Activated CD4-positive, alpha-beta T cell treated with anti-CD3 and anti-CD28 coated beads for 4 hours (primary cell): ENCODE measurements at regions not wholly inside any gene's neighbourhood (a gene's known extent, or its start where the extent isn't known, plus 50 kb on each side); places are given as distances from the start of the nearest gene placed in this dataset.
"Not testable (repeated sequence)": the region's sequence is repeated elsewhere in the genome, so short reads cannot be mapped to it uniquely, and the experiment has no call there.

Experiments
- DNase-seq, 2 donors: peaks; one replicate each; pipeline ENCODE4 v3.0.0-alpha.2; 2020

DNA sequence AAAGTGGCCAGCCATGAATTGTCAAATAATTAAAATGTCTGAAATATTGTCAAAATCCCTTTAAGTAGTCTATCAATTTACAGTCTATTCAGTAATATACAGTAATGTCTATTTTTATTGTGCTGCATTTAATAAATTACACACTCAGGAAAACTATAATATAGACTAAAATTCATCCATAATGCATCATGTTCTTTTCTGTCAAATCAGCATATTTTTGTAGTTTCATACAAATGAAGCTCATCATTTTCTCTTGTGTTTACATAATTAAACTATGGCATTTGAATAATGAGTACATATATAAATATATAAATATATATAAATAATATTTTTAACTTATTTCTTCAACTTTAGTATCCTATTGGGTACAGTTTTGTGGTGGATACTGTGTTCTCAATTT, 868.7 kb upstream of the CHORDC1 start:
- DNase-seq, result no peak

DNA sequence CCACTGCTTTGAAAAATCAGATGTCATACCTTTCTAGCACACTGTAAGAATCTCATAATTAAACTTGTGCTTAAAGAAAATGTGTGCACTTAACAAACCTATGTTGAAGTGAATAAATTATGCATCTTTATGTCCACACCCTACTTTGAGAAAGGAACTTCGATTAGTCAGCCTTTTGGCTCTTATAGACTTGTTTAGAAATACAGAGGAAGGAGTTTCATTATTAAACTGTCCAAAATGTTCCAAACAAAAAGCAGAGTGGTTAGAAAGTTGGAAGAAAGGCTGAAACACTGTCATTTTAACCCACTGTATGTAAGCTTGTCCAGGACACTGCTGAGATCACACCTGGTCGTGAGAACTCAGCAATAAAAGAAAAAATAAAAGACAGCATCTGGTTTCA, 863.2 kb upstream of the CHORDC1 start:
- DNase-seq, result no peak

DNA sequence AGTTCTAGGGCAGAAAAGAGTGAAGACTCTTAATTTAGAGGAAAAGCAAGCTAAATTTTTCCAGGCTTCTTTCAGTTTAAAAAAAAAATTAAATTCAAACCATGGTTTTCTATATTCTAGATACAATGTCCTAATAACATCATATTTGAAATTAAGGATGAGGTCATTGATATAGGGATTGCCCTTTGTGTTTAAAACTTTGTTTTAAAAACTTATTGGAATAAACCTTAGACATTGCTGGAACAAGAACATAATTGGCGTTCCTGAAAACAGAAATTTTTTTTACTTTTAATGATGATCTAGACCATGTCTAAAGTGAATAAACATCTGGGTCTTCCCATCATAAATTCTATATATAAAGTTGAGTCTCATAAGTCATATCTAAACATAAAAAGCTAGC, 859.4 kb upstream of the CHORDC1 start:
- DNase-seq, result no peak

DNA sequence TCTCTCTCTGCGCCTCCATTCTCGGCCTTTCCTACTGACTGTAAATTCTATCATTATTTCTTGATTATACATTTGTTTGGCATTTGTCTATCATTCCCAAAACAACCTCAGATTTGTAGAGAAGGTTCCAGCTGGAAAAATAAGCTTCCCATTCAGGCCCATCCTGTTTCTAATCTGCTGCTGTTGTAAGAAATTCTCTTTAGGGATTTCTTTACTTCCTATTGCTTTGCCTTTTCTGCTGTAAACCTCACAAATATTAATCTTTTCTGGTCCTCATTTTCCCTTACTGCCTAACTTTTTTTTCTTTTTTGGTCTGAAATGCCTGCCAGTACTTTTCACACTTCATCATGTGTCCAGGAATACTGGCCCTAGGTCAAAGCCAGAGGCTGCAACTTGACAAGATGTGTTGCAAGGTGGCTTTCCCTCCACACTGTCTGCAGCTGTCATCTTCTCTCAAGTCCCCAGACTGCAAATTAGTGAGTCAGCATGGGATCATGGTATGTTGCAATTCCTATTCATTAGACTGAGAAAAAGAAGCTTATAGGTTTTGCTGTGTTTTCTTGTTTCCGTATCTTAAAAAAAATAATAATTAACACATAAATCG, 858.7 kb upstream of the CHORDC1 start:
- no peak for DNase-seq

DNA sequence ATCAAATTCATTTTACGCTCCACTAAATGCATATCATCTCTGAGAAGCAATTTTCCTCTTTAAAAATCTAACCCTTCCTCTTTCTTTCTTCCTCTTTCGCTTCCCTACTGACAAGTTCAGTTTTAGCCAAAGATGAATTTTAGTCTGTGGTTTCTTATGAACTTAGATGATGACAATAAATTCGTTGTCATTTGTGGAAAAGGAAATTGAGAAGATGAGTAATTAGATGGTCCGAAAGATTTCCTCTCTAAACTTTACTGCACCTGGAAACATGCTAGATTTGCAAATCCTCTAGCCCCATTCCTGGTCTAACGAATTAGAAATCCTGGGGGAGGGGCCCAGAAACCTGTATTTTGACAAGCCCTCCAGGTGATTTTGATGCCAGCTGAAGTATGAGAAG, 855.4 kb upstream of the CHORDC1 start:
- no peak for DNase-seq

GRCh38 chr11:91075032-91075695, 852.3 kb upstream of the CHORDC1 start:
- DNase-seq, result no peak

DNA sequence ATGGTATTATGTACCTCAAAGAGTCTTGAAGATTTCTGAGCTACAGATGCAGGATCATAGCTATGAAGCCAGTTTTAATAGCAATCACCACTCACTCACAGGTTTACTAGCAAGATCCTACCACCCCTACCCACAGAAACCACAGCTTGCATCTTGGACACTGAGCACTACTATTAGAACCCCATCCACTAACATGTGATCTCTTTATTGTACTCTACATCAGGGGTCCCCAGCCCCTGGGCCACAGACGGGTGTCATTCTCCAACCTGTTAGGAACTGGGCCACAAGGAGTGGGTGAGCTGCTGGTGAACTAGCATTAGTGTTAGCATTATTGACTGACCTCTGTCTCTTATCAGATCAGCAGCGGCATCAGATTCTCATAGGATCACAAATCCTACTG, 844.8 kb upstream of the CHORDC1 start:
- no peak for DNase-seq

GRCh38 chr11:91066456-91067047, 843.7 kb upstream of the CHORDC1 start:
- DNase-seq, result no peak

DNA sequence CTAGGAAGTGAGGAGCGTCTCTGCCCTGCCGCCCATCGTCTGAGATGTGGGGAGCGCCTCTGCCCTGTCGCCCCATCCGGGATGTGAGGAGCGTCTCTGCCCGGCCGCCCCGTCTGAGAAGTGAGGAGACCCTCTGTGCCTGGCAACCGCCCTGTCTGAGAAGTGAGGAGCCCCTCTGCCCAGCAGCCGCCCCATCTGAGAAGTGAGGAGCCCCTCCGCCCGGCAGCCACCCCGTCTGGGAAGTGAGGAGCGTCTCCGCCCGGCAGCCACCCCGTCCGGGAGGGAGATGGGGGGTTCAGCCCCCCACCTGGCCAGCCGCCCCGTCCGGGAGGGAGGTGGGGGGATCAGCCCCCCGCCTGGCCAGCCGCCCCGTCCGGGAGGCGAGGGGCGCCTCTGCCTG, 840.5 kb upstream of the CHORDC1 start:
- not testable (repeated sequence) for DNase-seq

- DNase-seq, result no peak
These were observed 825.0 kb upstream of the CHORDC1 start for GRCh38 chr11:91047882-91048281.

DNA sequence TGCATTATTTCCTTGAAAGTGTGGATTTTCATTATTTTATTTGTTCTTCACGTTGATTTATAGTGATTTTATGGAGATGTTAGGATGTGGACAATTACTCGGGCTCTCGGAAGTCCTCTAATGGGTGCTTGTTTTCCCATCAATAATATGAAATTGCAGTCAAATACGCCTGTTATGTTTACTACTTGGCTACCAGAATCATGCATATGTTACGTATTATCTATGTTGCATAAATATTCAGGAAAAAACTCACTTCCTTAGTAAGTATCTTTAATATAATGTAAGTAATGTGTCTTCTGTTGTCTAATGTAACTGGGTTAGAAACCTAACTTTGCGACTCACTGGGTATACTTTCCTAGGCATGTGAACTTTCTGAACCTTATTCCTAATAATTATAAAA, 823.4 kb upstream of the CHORDC1 start:
- no peak for DNase-seq

DNA sequence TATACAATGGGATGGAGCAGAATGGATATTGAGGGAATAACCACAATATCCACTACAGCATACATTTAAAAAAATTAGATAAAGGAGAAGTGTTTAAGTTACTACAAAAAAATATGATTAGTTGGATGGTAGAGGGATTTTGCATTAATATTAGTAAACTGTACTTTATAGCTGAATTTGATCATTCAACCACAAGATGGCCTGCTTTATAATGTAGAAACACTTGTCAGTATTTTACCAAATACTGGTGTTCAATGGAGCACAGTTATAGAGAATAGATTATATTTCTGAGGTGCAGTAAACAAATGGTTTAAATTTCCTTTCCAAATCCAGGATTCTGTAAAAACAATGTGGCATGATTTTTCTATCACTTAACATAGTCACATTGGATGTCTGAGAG, 818.8 kb upstream of the CHORDC1 start:
- DNase-seq, result no peak

GRCh38 chr11:91023731-91024130, 800.9 kb upstream of the CHORDC1 start:
- DNase-seq, result no peak

GRCh38 chr11:91011503-91011902, 788.7 kb upstream of the CHORDC1 start:
- no peak for DNase-seq

- DNase-seq, result no peak
These were observed 782.6 kb upstream of the CHORDC1 start for GRCh38 chr11:91005458-91005857.

GRCh38 chr11:90997241-90997640, 774.4 kb upstream of the CHORDC1 start:
- DNase-seq, result no peak

DNA sequence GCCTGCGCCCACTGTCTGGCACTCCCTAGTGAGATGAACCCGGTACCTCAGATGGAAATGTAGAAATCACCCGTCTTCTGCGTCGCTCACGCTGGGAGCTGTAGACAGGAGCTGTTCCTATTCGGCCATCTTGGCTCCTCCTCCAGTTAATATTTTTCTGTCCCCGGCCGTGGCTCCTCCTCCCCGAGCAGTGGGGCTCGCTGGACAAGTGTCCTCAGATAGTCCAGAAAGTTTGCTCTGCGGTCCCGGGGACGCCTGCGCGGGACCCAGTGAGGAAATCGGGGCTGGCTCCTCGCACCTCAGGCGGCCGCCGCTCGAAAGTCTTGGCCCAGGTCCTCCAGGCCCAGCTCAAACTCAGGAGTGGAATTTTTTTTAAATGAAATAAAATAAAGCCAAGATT, 749.3 kb upstream of the CHORDC1 start:
- DNase-seq, result not testable (repeated sequence)

DNA sequence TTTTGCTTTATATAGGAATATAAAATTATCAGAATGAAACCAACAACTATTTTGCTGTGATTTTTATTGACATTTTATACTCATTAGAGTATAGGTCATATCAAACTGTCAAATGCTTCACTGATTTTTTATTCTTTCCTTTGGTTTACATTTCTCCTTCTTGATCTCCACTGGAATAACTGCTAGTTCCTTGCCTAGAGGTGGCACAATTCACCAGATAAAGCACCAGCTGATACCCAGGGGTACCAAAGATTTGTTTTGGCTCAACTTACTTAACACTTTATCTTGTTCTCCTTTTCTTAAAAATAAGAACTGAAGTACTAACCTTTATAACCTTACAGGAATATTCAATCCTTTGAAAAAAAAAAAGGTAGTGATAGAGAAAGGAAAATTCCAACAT, 725.1 kb upstream of the CHORDC1 start:
- DNase-seq, result no peak

DNA sequence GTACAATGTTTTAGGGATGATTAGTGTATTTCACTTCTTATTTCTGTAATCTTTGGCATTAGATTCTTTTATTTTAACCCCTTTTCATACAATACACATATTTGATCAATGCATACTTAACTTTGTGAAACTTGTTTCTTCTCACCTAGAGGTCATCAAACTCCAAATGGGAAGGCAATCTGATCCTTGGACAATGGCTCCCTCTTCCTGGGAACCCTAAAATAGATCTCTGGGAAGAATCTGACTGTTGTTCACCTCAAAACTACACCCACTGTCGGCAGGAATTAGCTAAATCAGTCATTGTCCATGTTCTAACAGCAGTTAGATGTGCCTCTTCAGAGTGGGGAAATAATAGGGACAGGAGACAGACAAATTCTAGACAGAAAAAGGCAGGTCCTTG, 707.4 kb upstream of the CHORDC1 start:
- no peak for DNase-seq

- DNase-seq, result no peak
These were observed 696.5 kb upstream of the CHORDC1 start for GRCh38 chr11:90919332-90919731.

DNA sequence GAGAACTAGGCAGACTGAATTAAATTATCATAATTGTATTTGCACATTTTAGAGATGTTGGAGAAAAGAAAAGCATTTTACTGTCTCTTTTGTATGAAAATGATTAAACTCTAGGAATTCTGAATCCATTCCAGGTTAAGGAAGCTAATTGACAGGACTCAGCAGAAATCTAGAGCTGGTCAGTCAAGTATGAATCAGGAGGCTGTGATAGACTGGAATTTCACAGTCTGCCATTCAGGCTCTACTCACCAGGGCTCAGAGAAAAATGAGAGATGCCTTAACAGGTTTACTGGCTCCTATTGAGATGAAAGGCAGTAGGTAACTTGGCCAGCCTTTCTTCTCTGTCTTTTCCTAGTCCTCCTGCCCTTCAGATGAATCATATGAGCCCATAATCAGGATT, 693.9 kb upstream of the CHORDC1 start:
- DNase-seq, result no peak

DNA sequence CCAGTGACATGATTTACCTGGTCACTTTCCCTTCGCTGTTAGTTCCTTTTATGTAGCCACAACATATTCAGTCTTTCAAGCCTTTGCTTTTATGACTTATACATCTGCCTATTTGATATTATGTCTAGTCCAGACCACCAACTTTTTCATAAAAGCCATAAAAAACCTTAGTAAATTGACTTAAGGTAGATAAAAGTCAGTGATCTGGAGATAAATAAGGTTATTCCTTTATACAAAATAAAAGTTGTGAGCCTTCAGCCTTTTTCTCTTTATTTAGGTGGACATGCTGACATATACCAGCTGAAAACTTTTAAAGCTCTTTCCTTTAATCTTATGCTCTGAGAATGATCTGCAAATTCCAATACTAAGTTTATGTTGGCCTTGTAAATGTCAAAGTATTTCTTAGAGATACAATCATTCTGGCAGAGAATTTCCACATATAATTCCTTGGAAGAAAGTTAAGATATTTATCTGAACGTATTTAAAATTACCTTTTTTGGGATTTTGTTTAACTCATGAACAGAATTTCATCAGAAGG, 690.4 kb upstream of the CHORDC1 start:
- no peak for DNase-seq

DNA sequence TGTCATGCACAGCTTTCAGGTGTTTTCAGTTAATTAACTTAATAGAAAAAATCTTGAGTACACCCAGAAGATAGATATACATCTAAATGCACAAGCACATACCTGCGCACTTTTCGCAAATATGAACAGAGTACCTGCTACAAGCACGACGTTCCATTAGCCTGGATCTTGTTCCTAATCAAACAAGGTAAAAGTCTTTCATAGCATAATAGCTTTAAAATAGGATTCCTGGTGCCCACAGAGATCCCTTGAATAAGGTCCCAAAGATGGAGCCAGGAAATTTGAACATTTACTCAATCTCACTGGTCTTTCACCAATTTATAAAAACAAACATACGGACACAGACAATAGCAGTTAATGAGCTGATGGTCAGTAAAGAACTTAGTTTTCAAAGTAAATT, 689.8 kb upstream of the CHORDC1 start:
- DNase-seq, result no peak

- no peak for DNase-seq
These were observed 688.3 kb upstream of the CHORDC1 start for GRCh38 chr11:90911192-90911591.

DNA sequence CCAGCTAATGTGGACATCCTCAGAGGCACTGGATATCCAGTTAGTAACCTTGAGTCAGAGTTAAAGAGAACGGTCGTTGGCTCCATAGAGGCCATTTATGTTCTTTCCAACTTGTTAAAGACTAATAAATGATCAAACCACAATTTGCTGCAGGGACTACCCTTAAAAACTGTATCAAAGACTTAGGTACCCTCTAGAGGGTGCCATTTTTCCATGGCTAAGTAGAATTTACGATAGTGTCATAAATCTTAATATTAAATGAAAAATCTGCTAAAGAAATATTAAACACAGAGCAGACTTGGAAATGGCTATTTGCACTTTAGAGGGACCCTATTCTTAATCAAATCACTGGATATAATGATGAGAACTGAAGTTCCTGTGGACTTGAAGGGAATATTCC, 685.2 kb upstream of the CHORDC1 start:
- no peak for DNase-seq
